ENCODE measurements at regions not wholly inside any gene's neighbourhood (a gene's known extent, or its start where the extent isn't known, plus 50 kb on each side); places are given as distances from the start of the nearest gene placed in this dataset.
"Not testable (repeated sequence)": the region's sequence is repeated elsewhere in the genome, so short reads cannot be mapped to it uniquely, and the experiment has no call there.

GRCh38 chr19:27745978-27746542 lies 1466.9 kb downstream of the UQCRFS1 start:
- no peak for DNase-seq (ENCODE audit: low read depth)

GRCh38 chr19:27744926-27745768 lies 1467.8 kb downstream of the UQCRFS1 start:
- DNase-seq (ENCODE audit: low read depth), result no peak

GRCh38 chr19:27742041-27742440 lies 1470.9 kb downstream of the UQCRFS1 start:
- no peak for DNase-seq (ENCODE audit: low read depth)

GRCh38 chr19:27741236-27741635 lies 1471.7 kb downstream of the UQCRFS1 start:
- no peak for DNase-seq (ENCODE audit: low read depth)

GRCh38 chr19:27740396-27740795 lies 1472.6 kb downstream of the UQCRFS1 start:
- no peak for DNase-seq (ENCODE audit: low read depth)

GRCh38 chr19:27738569-27739193 lies 1474.3 kb downstream of the UQCRFS1 start:
- no peak for DNase-seq (ENCODE audit: low read depth)

GRCh38 chr19:27736225-27736624 lies 1476.7 kb downstream of the UQCRFS1 start:
- no peak for DNase-seq (ENCODE audit: low read depth)

- no peak for DNase-seq (ENCODE audit: low read depth)
Measured at GRCh38 chr19:27735314-27735713, 1477.6 kb downstream of the UQCRFS1 start.

- DNase-seq (ENCODE audit: low read depth), result no peak
Measured at GRCh38 chr19:27734496-27735220, 1478.3 kb downstream of the UQCRFS1 start.

GRCh38 chr19:27733551-27734266 lies 1479.2 kb downstream of the UQCRFS1 start:
- no peak for DNase-seq (ENCODE audit: low read depth)

- DNase-seq (ENCODE audit: low read depth), result no peak
Measured at GRCh38 chr19:27729332-27729731, 1483.6 kb downstream of the UQCRFS1 start.

- DNase-seq (ENCODE audit: low read depth), result no peak
Measured at GRCh38 chr19:27722625-27723024, 1490.3 kb downstream of the UQCRFS1 start.

GRCh38 chr19:27720155-27720554 lies 1492.8 kb downstream of the UQCRFS1 start:
- DNase-seq (ENCODE audit: low read depth), result no peak

- DNase-seq (ENCODE audit: low read depth), result no peak
Measured at GRCh38 chr19:27719034-27719433, 1493.9 kb downstream of the UQCRFS1 start.

- DNase-seq (ENCODE audit: low read depth), result no peak
Measured at GRCh38 chr19:27718234-27718633, 1494.7 kb downstream of the UQCRFS1 start.

GRCh38 chr19:27717825-27718224 lies 1495.1 kb downstream of the UQCRFS1 start:
- no peak for DNase-seq (ENCODE audit: low read depth)

GRCh38 chr19:27716922-27717321 lies 1496.0 kb downstream of the UQCRFS1 start:
- DNase-seq (ENCODE audit: low read depth), result no peak

- no peak for DNase-seq (ENCODE audit: low read depth)
Measured at GRCh38 chr19:27714857-27715256, 1498.1 kb downstream of the UQCRFS1 start.

GRCh38 chr19:27709496-27709895 lies 1503.5 kb downstream of the UQCRFS1 start:
- DNase-seq (ENCODE audit: low read depth), result no peak

- not testable (repeated sequence) for DNase-seq (ENCODE audit: low read depth)
Measured at GRCh38 chr19:27708986-27709385, 1504.0 kb downstream of the UQCRFS1 start.

GRCh38 chr19:27707026-27707425 lies 1505.9 kb downstream of the UQCRFS1 start:
- DNase-seq (ENCODE audit: low read depth), result not testable (repeated sequence)

GRCh38 chr19:27705896-27706295 lies 1507.1 kb downstream of the UQCRFS1 start:
- DNase-seq (ENCODE audit: low read depth), result no peak

Data from stimulated activated CD8-positive, alpha-beta memory T cell treated with anti-CD3 and anti-CD28 coated beads, Interleukin-12 subunit alpha, Interleukin-12 subunit beta, amount 100 ng/mL, for 1 hour (primary cell).